ENCODE measurements at regions not wholly inside any gene's neighbourhood (a gene's known extent, or its start where the extent isn't known, plus 50 kb on each side); places are given as distances from the start of the nearest gene placed in this dataset.

GRCh38 chr18:54692463-54692862 lies 101.4 kb downstream of the DYNAP start:
- TF ChIP-seq, protein P1, sequence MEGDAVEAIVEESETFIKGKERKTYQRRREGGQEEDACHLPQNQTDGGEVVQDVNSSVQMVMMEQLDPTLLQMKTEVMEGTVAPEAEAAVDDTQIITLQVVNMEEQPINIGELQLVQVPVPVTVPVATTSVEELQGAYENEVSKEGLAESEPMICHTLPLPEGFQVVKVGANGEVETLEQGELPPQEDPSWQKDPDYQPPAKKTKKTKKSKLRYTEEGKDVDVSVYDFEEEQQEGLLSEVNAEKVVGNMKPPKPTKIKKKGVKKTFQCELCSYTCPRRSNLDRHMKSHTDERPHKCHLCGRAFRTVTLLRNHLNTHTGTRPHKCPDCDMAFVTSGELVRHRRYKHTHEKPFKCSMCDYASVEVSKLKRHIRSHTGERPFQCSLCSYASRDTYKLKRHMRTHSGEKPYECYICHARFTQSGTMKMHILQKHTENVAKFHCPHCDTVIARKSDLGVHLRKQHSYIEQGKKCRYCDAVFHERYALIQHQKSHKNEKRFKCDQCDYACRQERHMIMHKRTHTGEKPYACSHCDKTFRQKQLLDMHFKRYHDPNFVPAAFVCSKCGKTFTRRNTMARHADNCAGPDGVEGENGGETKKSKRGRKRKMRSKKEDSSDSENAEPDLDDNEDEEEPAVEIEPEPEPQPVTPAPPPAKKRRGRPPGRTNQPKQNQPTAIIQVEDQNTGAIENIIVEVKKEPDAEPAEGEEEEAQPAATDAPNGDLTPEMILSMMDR (IDR thresholded peaks at IDR 0.05): no peak
- no peak for TF ChIP-seq POLR2A (IDR thresholded peaks at IDR 0.05)
